ENCODE measurements at regions not wholly inside any gene's neighbourhood (a gene's known extent, or its start where the extent isn't known, plus 50 kb on each side); places are given as distances from the start of the nearest gene placed in this dataset.

DNA sequence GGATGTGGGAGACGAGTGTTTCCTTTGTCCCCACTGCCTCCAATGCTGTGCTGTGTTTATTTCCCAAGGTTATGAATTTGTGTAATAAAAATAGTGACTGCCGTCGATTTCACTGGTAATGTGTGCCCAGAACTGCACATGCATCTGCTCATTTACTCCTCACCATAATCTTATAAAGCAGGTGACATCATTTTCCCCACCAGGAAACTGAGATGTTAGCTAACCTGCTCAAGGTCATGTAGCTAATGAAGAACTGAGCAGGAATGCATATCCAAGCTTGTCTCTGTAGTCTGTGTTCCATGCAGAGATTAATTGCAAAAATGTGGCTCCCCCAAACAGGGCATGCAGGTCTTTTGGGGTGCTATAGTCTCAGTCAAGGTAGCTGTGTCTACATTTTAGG, 224.4 kb downstream of the TENT4A start:
- no peak for DNase-seq

DNA sequence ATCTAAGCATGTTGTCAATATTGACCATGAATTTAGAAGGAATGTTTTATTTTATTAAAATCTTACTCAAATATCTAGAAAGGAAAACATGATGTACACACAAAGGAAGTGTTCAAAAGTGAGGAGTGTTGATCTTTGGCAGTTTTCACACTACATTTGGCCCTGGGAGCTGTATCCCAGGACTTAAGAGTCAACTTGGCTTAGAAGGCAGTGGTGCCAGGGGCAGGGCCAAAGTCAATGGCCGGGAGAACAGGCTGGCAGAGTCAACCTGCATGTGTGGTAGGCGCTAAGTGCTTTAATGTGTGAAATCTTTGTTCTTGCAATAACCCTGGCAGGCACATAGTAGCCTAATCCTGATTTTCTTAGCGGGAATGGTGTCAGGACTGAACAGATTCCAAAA, 228.4 kb downstream of the TENT4A start:
- no peak for DNase-seq

- no peak for DNase-seq
Measured at GRCh38 chr5:6943197-6944112, 230.2 kb downstream of the TENT4A start.

GRCh38 chr5:6948562-6948961, 235.3 kb downstream of the TENT4A start:
- no peak for DNase-seq

DNA sequence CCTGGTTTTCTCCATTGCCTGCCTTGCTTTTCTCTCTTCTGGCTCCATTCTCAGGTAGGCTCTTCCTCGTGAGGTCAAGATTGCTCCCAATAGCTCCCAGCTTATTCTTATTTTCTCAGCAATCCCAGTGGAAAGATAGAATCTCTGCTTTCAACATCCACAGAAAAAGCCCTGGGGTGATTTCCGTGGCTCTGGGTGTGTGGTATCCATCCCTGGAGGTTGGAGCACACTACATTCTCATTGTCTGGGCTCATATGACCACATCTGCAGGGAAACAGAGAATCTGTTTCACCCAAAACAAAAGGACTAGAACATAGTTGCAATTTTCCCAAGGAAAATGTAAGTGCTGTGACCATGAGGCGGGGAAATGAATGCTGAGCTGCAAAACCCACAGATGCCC, 236.0 kb downstream of the TENT4A start:
- no peak for DNase-seq

- no peak for DNase-seq
Measured at GRCh38 chr5:6950250-6950649, 237.0 kb downstream of the TENT4A start.

DNA sequence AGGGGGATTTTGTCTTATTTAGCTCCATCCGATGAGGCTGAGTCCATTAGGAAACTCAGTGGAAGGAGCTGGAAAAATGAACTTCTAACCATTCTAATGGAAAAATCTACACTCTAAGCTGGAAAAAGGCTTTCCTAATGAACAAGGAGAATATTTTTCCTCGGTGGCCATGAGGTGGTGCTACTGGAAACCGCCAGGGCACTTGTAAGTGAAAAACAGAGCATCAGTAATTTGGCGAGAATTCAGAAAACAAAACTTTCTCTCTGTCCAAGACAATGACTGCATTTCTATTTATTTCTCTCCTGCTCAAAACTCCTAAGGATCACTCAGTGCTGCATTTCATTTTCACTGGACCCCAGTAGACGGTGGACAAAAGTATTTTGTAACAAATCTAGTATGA, 237.6 kb downstream of the TENT4A start:
- no peak for DNase-seq

DNA sequence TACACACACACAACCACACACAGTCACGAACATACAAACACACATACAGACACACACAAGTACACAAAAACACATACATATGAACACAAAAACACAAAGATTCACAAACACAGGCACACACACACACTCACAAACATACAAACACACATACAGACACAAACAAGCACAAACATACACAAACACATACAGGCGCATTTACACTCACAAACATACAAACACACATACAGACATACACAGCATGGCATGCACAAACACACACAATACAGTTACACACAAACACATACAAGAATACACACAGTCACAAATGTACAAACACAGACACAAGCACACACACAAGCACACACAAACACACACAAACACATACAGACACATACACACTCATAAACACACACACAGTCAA, 247.9 kb downstream of the TENT4A start:
- no peak for DNase-seq

GRCh38 chr5:6961837-6962635, 248.8 kb downstream of the TENT4A start:
- DNase-seq: no peak

GRCh38 chr5:6976971-6977370, 263.7 kb downstream of the TENT4A start:
- DNase-seq: no peak

- DNase-seq: no peak
Measured at GRCh38 chr5:6979061-6979460, 265.8 kb downstream of the TENT4A start.

DNA sequence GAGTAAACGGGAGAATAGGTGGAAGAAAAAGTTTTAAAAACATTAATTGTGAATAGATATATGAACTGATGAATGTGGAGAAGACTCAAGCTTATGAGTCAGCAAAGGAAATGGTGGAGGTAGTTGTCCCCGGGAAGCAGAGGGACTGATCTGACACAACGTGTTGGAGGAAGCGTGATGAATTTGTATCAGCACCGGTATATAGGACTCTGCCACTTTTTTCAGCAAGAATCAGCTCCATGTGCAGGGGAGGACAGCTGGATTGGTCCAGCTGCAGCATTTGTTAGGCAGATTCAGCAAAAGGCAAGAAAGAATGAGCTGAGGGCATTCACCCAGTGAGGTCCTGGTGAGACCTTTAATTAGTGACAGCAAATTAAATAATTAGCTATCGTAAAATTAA, 276.0 kb downstream of the TENT4A start:
- DNase-seq: no peak

GRCh38 chr5:6994097-6994496, 280.9 kb downstream of the TENT4A start:
- no peak for DNase-seq

DNA sequence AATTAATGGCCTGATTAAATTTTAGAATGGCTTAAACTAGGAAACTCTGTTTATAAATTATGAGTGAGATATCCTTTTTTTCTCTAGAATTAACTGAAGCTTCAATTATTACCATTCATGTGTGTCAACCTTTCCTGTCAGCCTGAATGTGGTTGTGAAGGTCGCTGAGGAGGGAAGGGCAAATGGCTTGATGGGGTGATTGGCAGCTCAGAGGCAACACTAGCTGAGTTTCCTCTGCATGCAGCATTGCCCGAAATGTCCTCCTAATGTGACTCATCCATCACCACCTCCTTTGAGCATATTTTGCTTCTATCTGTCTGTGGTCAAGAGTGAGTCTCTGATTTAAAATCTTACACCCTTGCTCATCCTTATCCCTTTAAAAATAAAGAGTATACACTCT, 281.9 kb downstream of the TENT4A start:
- no peak for DNase-seq

DNA sequence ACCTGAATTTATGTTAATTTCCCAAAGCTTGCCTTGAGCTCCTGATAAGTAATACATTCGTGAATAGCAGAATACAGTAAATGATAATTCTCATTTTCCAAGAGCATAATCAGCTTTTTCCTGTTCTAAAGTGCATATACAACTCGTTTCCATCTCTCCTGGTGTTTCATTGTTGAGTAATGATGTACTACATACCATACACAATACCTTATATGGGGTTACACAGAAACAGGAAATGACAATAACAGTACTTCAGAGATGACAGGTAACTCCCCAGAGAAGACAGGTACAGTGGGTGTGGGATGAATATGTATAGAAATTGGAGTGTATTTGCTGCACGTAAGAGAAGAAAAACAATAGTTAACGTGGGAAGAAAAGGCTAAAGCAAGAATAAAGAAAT, 287.1 kb downstream of the TENT4A start:
- no peak for DNase-seq

- no peak for DNase-seq
Measured at GRCh38 chr5:7010591-7010990, 297.4 kb downstream of the TENT4A start.

- DNase-seq: no peak
Measured at GRCh38 chr5:7012057-7012456, 298.8 kb downstream of the TENT4A start.

GRCh38 chr5:7014611-7015010, 301.4 kb downstream of the TENT4A start:
- DNase-seq: no peak

DNA sequence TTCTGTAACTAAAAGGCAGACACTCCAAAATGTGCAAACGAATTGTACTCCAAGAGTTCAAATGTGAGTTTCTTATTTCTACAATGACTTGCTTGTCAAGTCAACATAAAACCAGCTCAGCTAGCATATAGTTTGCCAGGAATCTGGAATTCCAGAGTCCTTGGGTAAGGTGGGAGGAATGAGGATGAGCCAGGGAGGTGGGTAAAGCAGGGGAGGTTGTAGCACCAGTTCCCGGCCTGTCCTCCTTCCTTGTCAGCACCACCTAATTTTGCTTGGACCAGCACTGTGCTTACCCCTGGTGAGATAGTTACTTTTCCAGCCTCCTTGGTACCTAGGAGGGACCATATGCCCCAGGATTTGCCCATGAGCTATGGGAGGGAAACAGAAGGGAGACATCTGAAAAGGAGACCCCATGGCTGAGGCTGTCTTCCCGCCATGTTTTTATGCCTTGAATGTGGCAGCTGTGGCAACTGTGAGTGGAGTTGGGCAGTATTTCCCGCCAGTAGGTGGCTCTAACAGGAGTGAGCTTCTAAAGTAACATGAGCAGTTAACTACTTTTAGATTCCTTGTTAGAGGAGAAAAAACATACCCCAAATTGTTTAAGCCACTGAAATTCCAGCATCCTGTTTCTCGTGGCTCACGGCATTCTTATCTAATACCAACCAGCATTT, 302.5 kb downstream of the TENT4A start:
- no peak for DNase-seq

GRCh38 chr5:7016999-7017747, 303.9 kb downstream of the TENT4A start:
- no peak for DNase-seq

GRCh38 chr5:7018198-7018597, 305.0 kb downstream of the TENT4A start:
- no peak for DNase-seq

GRCh38 chr5:7018601-7019000, 305.4 kb downstream of the TENT4A start:
- DNase-seq: no peak

Data from HCEC 1CT (cell line).